C4-2B (cell line): ENCODE measurements at regions not wholly inside any gene's neighbourhood (a gene's known extent, or its start where the extent isn't known, plus 50 kb on each side); places are given as distances from the start of the nearest gene placed in this dataset.

Source experiments
- CTCF ChIP-seq: fragments of 450-650 bp; conservative IDR thresholded peaks from 2 replicates; pipeline ENCODE4 v1.5.1; 2017; ENCODE audit warnings: mild to moderate bottlenecking
- ZFX ChIP-seq: fragments of 450-650 bp; IDR thresholded peaks from 2 replicates; pipeline ENCODE4 v1.6.1; 2017

GRCh38 chr12:30187426-30187825 is 403.7 kb upstream of the TMTC1 start:
- TF ChIP-seq CTCF = no peak
- no peak for TF ChIP-seq ZFX
